Neuronal stem cell (in vitro differentiated cells): ENCODE measurements at regions not wholly inside any gene's neighbourhood (a gene's known extent, or its start where the extent isn't known, plus 50 kb on each side); places are given as distances from the start of the nearest gene placed in this dataset.

ENCODE experiments used
- DNase-seq: peaks from one replicate; pipeline ENCODE4 v3.0.0-alpha.2; 2013; ENCODE audit warnings: low spot score
- H2AFZ ChIP-seq: one replicate; pipeline ENCODE4 v1.6.1; 2013; ENCODE audit warnings: mild to moderate bottlenecking, low read length, inconsistent platforms
- H2AK5ac ChIP-seq: 2 replicates; pipeline ENCODE4 v1.6.1; 2013; ENCODE audit warnings: low read depth, mild to moderate bottlenecking, inconsistent platforms, low read length, moderate library complexity, mixed read lengths
- H2BK120ac ChIP-seq: 2 replicates; pipeline ENCODE4 v1.6.1; 2013; ENCODE audit warnings: low read depth, mild to moderate bottlenecking, inconsistent platforms, low read length, moderate library complexity, mixed read lengths
- H2BK12ac ChIP-seq: one replicate; pipeline ENCODE4 v1.6.1; 2013; ENCODE audit warnings: low read length, inconsistent platforms
- H2BK15ac ChIP-seq: 2 replicates; pipeline ENCODE4 v1.6.1; 2013; ENCODE audit warnings: mild to moderate bottlenecking, low read length, inconsistent platforms, mixed read lengths
- H2BK5ac ChIP-seq: one replicate; pipeline ENCODE4 v1.6.1; 2013; ENCODE audit warnings: inconsistent platforms, mild to moderate bottlenecking, low read length, moderate library complexity
- H3K14ac ChIP-seq: one replicate; pipeline ENCODE4 v1.6.1; 2013; ENCODE audit warnings: low read length, inconsistent platforms
- H3K18ac ChIP-seq: 2 replicates; pipeline ENCODE4 v1.6.1; 2013; ENCODE audit warnings: low read length, inconsistent platforms
- H3K23ac ChIP-seq: 2 replicates; pipeline ENCODE4 v1.6.1; 2013; ENCODE audit warnings: low read depth, mild to moderate bottlenecking, mixed read lengths, low read length, inconsistent platforms; ENCODE audit not compliant: poor library complexity
- H3K27ac ChIP-seq: replicated peaks from 3 replicates; pipeline ENCODE4 v1.5.1; 2013; ENCODE audit warnings: low read length, inconsistent platforms
- H3K27me3 ChIP-seq, 3 experiments: 2 replicates each; pipeline ENCODE4 v1.6.1; 2013; ENCODE audit warnings: low read length in 3 of 3, mild to moderate bottlenecking in 2 of 3, inconsistent platforms in 1 of 3, low read depth in 1 of 3, mixed read lengths in 1 of 3, moderate library complexity in 1 of 3; ENCODE audit not compliant: control insufficient read depth in 3 of 3, insufficient read depth in 3 of 3
- H3K36me3 ChIP-seq, 2 donors: replicated peaks in 1 of 2; 2 replicates each; pipeline ENCODE4 v1.6.1; 2013; ENCODE audit warnings: low read length in 2 of 2; ENCODE audit not compliant: control insufficient read depth in 2 of 2, insufficient read depth in 2 of 2
- H3K4ac ChIP-seq: 2 replicates; pipeline ENCODE4 v1.6.1; 2013; ENCODE audit warnings: inconsistent platforms, mild to moderate bottlenecking, low read length, moderate library complexity
- H3K4me1 ChIP-seq, 2 donors: 1 replicate in 1 of 2; 2 replicates in 1 of 2; pipeline ENCODE4 v1.6.1; 2013; ENCODE audit warnings: low read length in 2 of 2, low read depth in 1 of 2; ENCODE audit not compliant: control insufficient read depth in 2 of 2, insufficient read depth in 1 of 2
- H3K4me2 ChIP-seq: one replicate; pipeline ENCODE4 v1.6.1; 2013; ENCODE audit warnings: mild to moderate bottlenecking, low read length, inconsistent platforms; ENCODE audit not compliant: insufficient read depth, poor library complexity, severe bottlenecking
- H3K4me3 ChIP-seq, 2 donors: 2 replicates each; pipeline ENCODE4 v1.5.1; 2013; ENCODE audit warnings: low read length in 2 of 2, mild to moderate bottlenecking in 2 of 2, inconsistent platforms in 1 of 2, moderate library complexity in 1 of 2
- H3K79me1 ChIP-seq: one replicate; pipeline ENCODE4 v1.6.1; 2013; ENCODE audit warnings: low read depth, mild to moderate bottlenecking, inconsistent platforms, low read length, moderate library complexity
- H3K9ac ChIP-seq: one replicate; pipeline ENCODE4 v1.6.1; 2013; ENCODE audit warnings: mild to moderate bottlenecking, low read depth, low read length, inconsistent platforms; ENCODE audit not compliant: poor library complexity
- H3K9me3 ChIP-seq, 2 donors: replicated peaks in 1 of 2; 2 replicates each; pipeline versions ENCODE3 to v1.6.1; 2013; ENCODE audit warnings: low read length in 2 of 2, mild to moderate bottlenecking in 2 of 2, inconsistent platforms in 1 of 2, low read depth in 1 of 2, mixed read lengths in 1 of 2, moderate library complexity in 1 of 2; ENCODE audit not compliant: control insufficient read depth in 2 of 2, insufficient read depth in 1 of 2
- H4K8ac ChIP-seq: one replicate; pipeline ENCODE4 v1.6.1; 2013; ENCODE audit warnings: low read depth, mild to moderate bottlenecking, inconsistent platforms, low read length, moderate library complexity
- H4K91ac ChIP-seq: one replicate; pipeline ENCODE4 v1.6.1; 2013; ENCODE audit warnings: low read length, low read depth, mild to moderate bottlenecking, inconsistent platforms; ENCODE audit not compliant: poor library complexity
- WGBS, 2 donors: extraction: QIAGEN DNeasy Blood & Tissue Kit; methylation state at CpG; one replicate each; pipeline ENCODE4 v1.1.7; 2013; ENCODE audit warnings: missing lambda C conversion rate in 2 of 2, mixed read lengths in 1 of 2; ENCODE audit not compliant: insufficient read length in 2 of 2, insufficient replicate concordance in 1 of 2; ENCODE audit errors: extremely low coverage in 2 of 2; 5-methylcytosine and 5-hydroxymethylcytosine counted together

DNA sequence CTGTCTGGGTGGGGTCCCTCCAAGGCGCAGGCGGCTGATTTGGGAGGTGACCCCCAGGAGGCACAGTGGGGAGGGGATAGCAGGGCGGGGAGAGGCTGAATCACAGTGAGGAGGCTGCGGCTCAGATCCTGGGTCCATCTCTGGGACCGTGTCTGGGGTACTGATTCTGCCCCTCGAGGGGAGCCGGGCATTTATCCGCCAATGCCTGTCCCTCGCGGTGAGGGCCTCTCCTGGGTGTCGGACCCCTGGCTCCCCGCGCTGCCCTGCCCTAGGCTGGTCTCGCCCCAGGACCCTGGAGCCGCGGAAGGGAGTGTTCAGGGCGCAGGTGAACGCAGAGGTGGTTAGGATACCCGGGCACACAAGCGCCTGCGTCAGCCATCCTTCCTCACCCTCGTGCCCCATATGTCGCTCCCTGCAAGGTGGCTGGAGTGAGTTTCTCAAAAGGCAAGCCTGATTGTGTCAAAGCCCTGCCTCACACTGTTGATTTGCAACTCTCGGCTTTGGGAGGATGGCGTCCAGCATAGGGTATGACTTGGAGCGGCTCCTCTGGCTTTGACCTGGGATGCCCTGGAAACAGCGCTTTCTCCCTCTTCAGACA is 530.9 kb downstream of the PTPRU start:
- Histone ChIP-seq H3K27me3 (no peaks in the 10 kb centered on the region), H2AK5ac (no peak overlapping the region), H2BK120ac (no peak overlapping the region), H3K23ac (no peak overlapping the region), H3K4me2 (no peak overlapping the region), H4K91ac (no peak overlapping the region), H3K27ac (no peak overlapping the region), H3K14ac (no peak overlapping the region), H3K18ac (no peak overlapping the region), H2BK12ac (no peak overlapping the region), H2BK5ac (no peak overlapping the region), H4K8ac (no peak overlapping the region), H3K4me3 (no peak overlapping the region), H3K36me3 (no peaks in the 10 kb centered on the region), H3K9me3 (no peaks in the 10 kb centered on the region), H3K4ac (no peak overlapping the region), H3K4me1 (no peaks in the 10 kb centered on the region), H3K9ac (no peak overlapping the region), H3K79me1 (no peaks in the 10 kb centered on the region), H2AFZ (no peak overlapping the region), H2BK15ac (no peak overlapping the region)
- DNase-seq = no peak
- no CpG with 5 or more reads among the region's 27 CpGs for WGBS, 2 donors

DNA sequence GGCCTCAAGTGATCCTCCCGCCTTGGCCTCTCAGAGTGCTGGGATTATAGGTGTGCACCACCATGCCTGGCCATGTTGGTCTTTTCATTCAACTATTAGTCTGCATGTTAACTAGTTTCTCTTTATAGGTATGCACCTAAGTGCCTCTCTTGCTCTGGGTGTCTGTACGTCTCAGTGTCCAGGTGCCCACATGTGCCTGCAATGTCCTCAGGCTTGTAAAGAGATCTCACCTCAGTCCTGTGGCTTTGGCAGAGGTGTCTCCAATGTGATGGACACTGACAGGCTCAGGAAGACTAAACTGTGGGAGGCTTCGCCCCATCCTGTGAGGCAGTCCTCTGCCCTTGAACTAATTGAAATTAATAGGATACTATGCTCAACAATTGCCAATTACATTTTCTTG is 526.3 kb downstream of the PTPRU start:
- Histone ChIP-seq H2BK15ac (no peak overlapping the region), H3K9me3 (no peaks in the 10 kb centered on the region), H2BK5ac (no peak overlapping the region), H3K4ac (no peak overlapping the region), H3K27ac (no peak overlapping the region), H3K36me3 (no peaks in the 10 kb centered on the region), H4K91ac (no peak overlapping the region), H3K14ac (no peak overlapping the region), H3K4me2 (no peak overlapping the region), H4K8ac (no peak overlapping the region), H3K9ac (no peak overlapping the region), H2AK5ac (no peak overlapping the region), H2BK12ac (no peak overlapping the region), H3K4me1 (no peaks in the 10 kb centered on the region), H3K18ac (no peak overlapping the region), H3K23ac (no peak overlapping the region), H2AFZ (no peak overlapping the region), H3K4me3 (no peak overlapping the region), H3K79me1 (no peaks in the 10 kb centered on the region), H3K27me3 (no peaks in the 10 kb centered on the region), H2BK120ac (no peak overlapping the region)
- no CpG with 5 or more reads among the region's 3 CpGs for WGBS, 2 donors
- no peak for DNase-seq

DNA sequence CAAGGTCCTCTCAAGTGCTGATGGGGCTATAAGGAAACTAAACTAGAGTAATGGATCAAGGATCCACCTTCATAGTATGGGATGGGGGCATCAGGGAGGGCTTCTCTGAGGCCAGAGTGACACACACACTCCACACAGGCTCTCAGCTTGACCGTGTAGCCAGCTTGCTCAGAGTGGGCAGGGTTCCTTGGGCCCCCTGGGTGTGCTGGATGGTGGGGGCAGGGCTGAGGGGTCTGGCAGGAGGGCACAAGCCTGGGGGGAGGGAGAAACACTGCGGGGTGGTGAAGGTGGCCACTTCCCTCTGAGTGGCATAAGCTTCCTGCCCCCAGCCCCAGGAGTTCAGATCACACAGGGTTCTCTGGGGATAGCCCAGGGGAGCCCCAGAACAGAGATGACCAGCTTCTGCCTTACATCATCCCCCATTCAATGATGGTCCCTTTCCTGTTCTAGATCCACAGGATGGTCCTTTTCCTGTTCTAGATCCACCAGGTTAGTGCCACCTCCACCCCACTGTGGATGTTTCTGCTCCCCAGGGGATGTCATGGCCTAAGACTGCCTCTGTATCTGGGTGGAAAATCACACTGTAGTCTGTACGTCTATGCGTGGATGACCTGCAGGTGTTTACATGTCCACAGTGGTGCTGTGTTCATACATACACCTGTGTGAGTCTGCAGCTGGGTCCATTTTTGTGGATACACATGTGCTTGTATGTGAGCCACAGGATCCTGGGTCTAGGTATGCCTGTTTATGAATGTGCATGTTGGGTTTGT is 525.0 kb downstream of the PTPRU start:
- Histone ChIP-seq H2BK15ac (no peak overlapping the region), H2BK12ac (no peak overlapping the region), H3K4me1 (no peaks in the 10 kb centered on the region), H2BK5ac (no peak overlapping the region), H3K27ac (no peak overlapping the region), H2BK120ac (no peak overlapping the region), H2AK5ac (no peak overlapping the region), H3K23ac (peak overlapping the region; percentile 8), H3K4me2 (no peak overlapping the region), H4K91ac (no peak overlapping the region), H3K27me3 (no peaks in the 10 kb centered on the region), H3K36me3 (no peaks in the 10 kb centered on the region), H2AFZ (no peak overlapping the region), H3K14ac (no peak overlapping the region), H3K4me3 (no peak overlapping the region), H3K79me1 (no peaks in the 10 kb centered on the region), H3K9ac (no peak overlapping the region), H4K8ac (no peak overlapping the region), H3K4ac (no peak overlapping the region), H3K9me3 (no peaks in the 10 kb centered on the region), H3K18ac (peak overlapping the region; percentile 53)
- WGBS, 2 donors = no CpG with 5 or more reads among the region's 4 CpGs
- no peak for DNase-seq

DNA sequence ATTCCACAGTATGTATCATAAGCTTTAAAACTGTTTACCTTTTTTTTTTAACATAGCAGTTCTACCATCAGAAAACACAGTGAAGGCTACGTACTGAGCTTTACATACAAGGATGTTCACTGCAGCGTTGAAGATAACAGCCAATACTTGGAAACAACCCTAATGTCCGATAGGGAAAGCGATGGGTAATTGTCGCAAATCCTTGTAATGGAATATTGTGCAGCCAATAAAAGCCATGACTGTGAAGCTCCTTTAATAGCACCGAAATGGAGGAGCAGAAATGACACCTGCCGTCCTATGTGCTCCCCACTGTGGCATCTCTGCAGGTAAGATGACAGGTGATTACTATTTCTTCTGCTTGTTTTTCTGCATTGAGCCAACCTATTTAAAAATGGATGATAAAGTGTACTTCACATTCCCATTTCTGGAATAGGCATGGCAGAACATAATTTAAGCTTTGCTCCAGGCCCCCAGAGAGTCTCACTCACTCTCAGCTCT is 523.8 kb downstream of the PTPRU start:
- Histone ChIP-seq H3K14ac (no peak overlapping the region), H4K8ac (no peak overlapping the region), H4K91ac (no peak overlapping the region), H2BK5ac (no peak overlapping the region), H2BK120ac (no peak overlapping the region), H3K18ac (no peak overlapping the region), H3K36me3 (no peaks in the 10 kb centered on the region), H2BK12ac (no peak overlapping the region), H2AFZ (no peak overlapping the region), H3K4me1 (no peaks in the 10 kb centered on the region), H3K23ac (no peak overlapping the region), H3K79me1 (no peaks in the 10 kb centered on the region), H3K4ac (no peak overlapping the region), H2BK15ac (no peak overlapping the region), H3K9ac (no peak overlapping the region), H3K27ac (no peak overlapping the region), H3K4me3 (no peak overlapping the region), H3K27me3 (no peaks in the 10 kb centered on the region), H2AK5ac (no peak overlapping the region), H3K9me3 (no peaks in the 10 kb centered on the region), H3K4me2 (no peak overlapping the region)
- DNase-seq = no peak
- WGBS, 2 donors = no CpG with 5 or more reads among the region's 7 CpGs
